Medulla oblongata (tissue), 1 donor: ENCODE measurements at regions not wholly inside any gene's neighbourhood (a gene's known extent, or its start where the extent isn't known, plus 50 kb on each side); places are given as distances from the start of the nearest gene placed in this dataset.
A peak's percentile ranks its signal among the peaks of the same experiment; 100 is the strongest.
"Not testable (repeated sequence)": the region's sequence is repeated elsewhere in the genome, so short reads cannot be mapped to it uniquely, and the experiment has no call there.

Experiments used
- DNase-seq: peaks from one replicate; pipeline ENCODE4 v3.0.0-alpha.2; 2015; ENCODE audit errors: extremely low spot score

- DNase-seq: peak; percentile 17
Observed at GRCh38 chr2:38146907-38147307, 71.0 kb upstream of the CYP1B1 start.

GRCh38 chr2:38146275-38146906 lies 70.4 kb upstream of the CYP1B1 start:
- DNase-seq: peak; percentile 39

DNA sequence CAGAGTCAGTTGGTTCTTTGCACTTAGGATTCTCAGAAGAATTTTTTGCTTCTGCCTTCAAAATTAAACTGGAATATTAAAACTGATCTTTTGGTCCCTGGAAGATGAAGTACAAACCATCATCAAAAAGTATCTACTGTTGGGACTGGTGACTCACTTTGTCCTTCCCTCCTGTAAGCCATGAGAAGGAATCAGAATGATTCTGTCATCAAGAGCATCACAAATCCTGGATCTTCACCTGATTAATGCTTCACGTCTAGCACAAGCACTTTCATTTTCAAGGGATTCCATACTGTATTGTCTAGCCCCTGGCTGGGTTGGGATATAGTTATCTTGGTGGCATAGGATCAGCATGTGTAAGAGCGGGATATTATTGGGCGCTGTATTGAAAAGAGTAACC lies 69.3 kb upstream of the CYP1B1 start:
- no peak for DNase-seq

GRCh38 chr2:38142627-38143026 lies 66.7 kb upstream of the CYP1B1 start:
- no peak for DNase-seq

- DNase-seq: no peak
Observed at GRCh38 chr2:38141501-38141900, 65.5 kb upstream of the CYP1B1 start.

GRCh38 chr2:38138996-38139395 lies 63.0 kb upstream of the CYP1B1 start:
- DNase-seq: no peak

DNA sequence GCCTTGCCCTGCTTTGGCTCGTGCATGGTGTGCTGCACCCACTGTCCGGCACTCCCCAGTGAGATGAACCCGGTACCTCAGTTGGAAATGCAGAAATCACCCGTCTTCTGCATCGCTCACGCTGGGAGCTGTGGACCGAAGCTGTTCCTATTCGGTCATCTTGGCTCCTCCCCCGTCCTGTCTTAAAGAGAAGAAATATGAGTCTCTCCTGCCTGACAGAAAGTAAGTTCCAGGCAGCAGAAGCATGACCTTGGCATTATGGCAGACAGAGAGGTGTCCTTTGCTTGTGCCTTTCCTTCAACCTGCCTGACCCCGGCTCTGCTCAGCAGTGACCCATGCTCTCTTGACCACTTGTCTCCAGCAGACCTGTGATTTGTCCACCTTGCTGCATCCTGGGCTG lies 62.5 kb upstream of the CYP1B1 start:
- DNase-seq: no peak

DNA sequence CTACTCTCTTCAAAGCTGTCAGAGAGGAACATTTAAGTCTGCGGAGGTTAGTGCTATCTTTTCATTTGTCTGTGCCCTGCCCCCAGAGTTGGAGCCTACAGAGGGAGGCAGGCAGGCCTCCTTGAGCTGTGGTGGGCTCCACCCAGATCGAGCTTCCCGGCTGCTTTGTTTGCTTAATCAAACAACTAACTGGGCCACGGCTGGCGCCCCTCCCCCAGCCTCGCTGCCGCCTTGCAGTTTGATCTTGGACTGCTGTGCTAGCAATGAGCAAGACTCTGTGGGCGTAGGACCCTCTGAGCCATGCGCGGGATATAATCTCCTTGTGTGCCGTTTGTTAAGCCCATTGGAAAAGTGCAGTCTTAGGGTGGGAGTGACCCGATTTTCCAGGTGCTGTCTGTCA lies 62.0 kb upstream of the CYP1B1 start:
- not testable (repeated sequence) for DNase-seq

DNA sequence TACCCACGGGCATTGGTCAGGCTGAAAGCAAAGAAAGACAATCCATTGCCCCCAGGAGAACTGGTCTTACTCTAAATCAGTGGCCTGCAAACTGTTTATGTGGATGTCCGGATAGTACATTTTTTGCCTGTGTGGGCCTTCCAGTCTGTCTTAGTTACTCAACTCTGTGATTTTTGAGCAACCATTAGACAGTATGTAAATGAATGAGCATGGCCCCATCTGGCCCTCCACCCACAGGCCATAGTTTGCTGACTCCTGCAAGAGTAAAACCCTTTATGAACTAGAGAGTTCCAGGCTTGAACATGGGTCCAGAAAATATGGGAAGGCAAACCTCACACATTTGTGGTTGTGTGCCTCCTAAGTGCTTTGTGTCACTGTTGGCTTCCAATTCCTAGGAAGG lies 55.7 kb upstream of the CYP1B1 start:
- DNase-seq: no peak

- no peak for DNase-seq
Observed at GRCh38 chr2:38130876-38131275, 54.9 kb upstream of the CYP1B1 start.

DNA sequence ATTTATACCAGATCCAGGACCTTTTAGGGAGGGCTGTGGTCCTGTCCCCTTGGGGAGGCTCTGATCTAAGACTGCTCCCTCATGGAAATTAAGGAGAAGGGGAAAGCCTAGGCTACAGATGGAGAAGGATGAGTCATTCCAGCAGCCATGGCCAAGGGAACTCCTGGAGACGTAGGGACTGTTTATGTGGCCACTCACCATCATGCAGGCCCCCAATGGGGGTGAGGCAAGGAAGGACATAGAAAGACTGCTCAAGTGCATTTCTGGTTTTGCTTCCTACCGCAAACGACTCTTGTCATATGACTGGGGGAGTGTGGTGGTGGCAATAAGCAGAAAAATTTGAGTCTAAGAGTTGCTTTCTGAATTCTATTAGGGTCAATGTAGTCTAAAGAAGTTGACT lies 54.0 kb upstream of the CYP1B1 start:
- peak; percentile 46 for DNase-seq

GRCh38 chr2:38129481-38129880 lies 53.5 kb upstream of the CYP1B1 start:
- DNase-seq: no peak

DNA sequence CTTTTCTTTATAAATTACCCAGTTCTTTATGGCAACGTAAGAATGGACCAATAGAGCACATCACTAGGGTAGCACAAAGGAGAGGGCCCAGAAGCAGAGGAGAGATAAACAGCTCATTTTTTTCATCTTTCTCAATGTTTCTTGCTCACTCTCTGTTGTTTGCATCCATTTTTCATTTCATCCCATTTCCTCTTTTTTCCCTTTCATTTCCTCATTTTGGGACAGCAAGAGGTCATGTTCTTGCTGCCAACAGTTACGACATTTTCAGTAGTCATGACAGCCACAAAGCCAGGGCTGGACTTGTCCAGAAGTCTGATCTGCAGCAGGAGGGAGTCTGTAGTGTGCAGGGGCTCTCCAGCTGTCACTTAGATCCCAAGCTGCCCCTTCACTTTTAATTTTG lies 52.7 kb upstream of the CYP1B1 start:
- DNase-seq: peak; percentile 81

DNA sequence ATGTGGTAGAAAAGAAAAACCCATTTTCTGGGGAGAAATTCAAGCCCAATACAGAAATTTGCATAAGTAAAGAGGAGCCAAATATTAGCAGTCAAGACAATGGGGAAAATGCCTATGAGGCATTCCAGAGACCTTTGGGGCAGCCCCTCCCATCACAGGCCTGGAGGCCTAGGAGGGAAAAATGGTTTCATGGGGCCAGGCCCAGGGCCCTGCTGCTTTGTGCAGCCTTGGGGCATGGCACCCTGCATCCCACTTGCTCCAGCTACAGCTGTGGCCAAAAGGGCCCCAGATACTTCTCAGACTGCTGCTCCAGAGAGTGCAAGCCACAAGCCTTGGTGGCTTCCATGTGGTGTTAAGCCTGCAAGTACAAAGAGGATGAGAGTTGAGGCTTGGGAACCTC lies 51.3 kb upstream of the CYP1B1 start:
- DNase-seq: no peak

DNA sequence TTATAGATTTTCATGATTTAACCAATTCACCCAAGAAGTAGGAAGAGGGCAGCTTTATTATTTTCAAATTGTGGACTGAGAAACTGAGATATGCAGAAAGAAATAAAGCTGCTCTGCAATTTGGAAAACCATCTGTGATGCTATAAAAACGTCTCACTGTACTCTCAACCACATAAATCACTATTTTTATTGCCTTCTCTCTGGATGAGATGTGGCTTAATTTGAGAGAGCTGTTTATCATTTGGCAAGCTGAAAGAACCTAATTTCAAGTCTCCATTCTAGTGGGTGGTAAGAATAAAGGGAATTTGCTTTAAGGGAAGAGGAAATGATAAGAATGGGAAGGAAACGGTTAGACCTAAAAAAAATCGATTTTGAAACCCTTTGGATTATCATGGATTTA lies 49.9 kb upstream of the CYP1B1 start:
- no peak for DNase-seq
